GM19238 (cell line): ENCODE measurements at regions not wholly inside any gene's neighbourhood (a gene's known extent, or its start where the extent isn't known, plus 50 kb on each side); places are given as distances from the start of the nearest gene placed in this dataset.
A peak's percentile ranks its signal among the peaks of the same experiment; 100 is the strongest.

Source experiments
- DNase-seq: peaks from one replicate; pipeline ENCODE4 v3.0.0; 2011; ENCODE audit warnings: low spot score; ENCODE audit not compliant: insufficient read length

GRCh38 chr2:12400543-12400942, 316.2 kb upstream of the TRIB2 start:
- DNase-seq: no peak

GRCh38 chr2:12402440-12403139, 314.1 kb upstream of the TRIB2 start:
- DNase-seq: no peak

GRCh38 chr2:12404497-12404896, 312.2 kb upstream of the TRIB2 start:
- DNase-seq: no peak

GRCh38 chr2:12407160-12407559, 309.6 kb upstream of the TRIB2 start:
- DNase-seq: no peak

GRCh38 chr2:12412898-12413305, 303.8 kb upstream of the TRIB2 start:
- peak; percentile 4 for DNase-seq

DNA sequence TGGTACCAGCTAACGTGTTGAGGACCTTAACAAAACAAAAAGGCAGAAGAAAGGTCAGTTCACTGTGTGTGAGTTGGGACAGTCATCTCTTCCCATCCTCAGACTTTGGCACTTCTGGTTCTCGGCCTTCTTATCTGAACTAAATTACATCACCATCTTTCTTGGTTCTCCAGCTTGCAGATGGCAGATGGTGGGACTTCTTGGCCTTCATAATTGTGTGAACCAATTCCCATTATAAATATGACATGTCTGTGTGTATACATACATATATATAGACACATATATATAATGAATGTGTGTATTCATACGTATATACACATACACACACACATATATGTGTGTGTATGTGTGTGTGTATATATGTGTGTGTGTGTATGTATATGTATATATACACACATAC, 301.2 kb upstream of the TRIB2 start:
- no peak for DNase-seq

- no peak for DNase-seq
Measured at GRCh38 chr2:12416600-12416999, 300.1 kb upstream of the TRIB2 start.

DNA sequence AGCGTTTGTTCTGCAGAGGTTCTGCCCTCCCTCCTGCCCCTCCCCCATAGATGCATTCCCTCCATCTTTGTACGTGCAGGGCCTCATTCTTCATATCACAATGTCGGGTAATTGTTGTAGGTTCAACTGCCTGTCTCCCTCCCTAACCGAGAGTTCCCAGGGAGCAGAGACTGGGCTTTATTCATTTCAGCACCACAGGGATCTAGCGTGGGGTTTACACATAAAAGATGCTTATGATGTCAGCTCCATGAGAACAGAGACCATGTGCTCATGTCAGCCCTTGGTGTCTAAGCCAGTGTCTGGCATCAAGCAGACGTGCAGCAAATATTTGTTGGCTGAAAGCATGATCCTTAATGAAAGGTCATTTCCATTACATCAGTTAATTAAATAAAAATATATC, 298.9 kb upstream of the TRIB2 start:
- DNase-seq: no peak

GRCh38 chr2:12419803-12420202, 296.9 kb upstream of the TRIB2 start:
- no peak for DNase-seq

DNA sequence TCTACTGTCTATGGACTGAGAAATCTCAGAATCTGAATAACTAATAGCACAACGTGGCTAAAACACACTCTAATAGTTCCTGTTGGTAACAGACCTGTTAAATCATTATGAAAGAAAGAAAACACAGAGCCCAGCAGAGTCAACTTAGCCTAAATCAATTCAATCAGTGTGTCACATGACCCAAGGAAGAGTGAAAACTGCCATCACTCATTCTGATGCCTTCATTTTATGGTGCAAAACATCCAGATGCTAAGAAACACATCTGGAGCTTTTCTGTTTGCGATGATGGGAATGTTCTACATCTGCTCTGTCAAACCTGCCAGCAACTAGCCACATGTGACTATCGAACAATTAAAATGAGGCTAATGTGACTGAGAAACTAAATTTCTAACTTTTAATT, 295.7 kb upstream of the TRIB2 start:
- no peak for DNase-seq

DNA sequence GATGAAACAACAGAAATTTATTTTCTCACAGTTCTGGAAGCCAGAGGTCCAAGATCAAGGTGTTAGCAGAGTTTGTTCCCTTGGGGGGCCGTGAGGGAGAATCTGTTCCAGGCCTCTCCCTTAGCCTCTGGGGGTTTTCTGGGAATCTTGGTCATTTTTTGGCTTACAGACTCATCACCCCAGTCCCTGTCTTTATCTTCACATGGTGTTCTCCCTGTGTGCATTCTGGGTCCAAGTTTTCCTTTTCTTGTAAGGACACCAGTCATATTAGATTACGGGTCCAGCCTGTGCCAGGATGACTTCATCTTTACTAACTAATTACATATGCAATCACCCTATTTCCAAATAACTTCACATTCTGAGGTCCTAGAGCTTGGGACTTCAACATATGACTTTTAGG, 292.5 kb upstream of the TRIB2 start:
- DNase-seq: no peak

DNA sequence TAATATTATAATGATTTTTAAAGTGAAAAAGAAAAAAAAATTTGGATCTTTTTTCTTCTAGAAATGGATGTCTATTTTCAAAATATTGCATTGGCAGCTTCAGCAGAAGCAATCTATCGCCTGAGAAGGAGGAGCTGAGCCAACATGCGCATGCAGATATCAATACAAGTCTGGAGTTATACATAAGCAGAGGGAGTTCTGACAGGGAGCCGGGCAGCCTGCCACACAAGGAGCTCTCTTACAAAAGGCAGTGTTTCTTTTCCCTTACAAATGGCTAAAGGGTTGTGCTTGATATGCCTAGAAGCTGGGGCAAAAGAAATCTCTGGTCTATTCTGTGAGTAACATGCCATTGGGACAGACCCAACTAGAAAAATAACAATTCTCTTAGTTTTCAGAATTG, 291.9 kb upstream of the TRIB2 start:
- no peak for DNase-seq

DNA sequence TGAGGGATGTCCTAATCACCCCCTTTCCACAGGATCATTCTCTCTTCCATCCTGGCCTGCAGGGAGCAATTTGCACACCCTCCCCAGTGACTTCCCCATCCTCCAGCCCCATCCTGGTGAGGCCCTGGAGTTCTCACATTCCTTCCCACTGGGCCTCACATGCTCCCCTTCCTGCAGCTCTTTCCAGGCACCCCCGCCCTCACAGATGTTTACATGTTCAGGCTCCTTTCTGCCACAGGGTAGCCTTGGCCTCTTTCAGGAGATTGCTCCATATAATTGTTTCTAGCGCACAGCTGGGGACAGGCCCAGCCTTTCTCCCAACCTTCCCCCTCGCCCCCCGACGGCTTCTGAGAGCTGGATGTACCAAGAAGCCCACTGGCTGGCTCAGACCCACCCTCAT, 288.4 kb upstream of the TRIB2 start:
- DNase-seq: no peak

DNA sequence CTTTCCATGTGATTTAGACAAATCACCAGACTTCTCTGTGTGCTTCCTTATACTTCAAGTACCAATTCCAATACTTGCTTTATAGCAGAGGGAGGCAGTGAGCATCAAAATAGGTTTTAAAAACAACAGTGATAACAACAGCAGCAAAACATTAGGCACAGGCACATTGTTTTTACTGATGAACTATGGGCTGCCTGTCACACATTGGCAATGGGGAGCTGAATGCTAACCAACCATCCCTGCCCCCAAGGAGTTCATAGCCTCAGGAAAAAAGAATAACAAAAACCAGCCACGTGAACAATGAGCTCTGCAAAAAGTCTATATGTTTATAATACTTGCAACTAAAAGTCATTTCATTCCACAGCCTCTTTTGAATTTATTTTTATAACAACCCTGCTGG, 287.9 kb upstream of the TRIB2 start:
- no peak for DNase-seq

- no peak for DNase-seq
Measured at GRCh38 chr2:12429779-12430406, 286.8 kb upstream of the TRIB2 start.

DNA sequence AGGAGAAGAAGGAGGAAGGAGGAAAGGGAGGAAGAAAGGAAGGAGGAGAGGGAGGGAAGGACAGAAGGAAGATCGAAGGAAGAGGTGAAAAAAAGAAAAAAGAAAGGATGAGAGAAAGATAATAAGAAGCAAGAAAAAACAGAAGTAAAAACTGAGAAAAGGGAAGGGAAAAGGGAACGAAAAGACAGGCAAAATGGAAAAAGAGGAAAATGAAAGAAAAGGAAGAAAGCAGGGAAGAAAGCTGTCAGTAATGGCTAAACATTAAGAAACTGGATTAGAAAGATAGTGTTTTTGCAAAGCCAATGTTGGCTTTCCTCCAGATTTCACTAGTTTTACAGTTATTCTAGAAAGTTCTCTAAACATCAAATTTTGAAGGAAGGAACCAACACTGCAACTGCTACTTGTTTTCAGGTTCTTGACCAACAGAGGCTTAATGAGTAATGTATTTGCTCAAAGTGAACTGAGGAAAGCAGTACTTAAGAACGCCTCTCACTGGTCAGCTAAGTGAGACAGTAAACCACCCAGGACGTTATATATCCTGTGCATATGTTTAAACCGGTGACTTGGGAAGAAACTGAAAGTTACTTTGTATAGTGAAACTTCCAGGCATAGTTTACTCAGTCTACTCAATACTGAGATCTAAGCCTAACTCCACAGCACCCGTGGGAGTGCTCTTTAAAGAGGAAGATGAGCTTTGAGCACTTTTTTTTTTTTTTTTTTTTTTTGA, 286.2 kb upstream of the TRIB2 start:
- DNase-seq: peak; percentile 34

DNA sequence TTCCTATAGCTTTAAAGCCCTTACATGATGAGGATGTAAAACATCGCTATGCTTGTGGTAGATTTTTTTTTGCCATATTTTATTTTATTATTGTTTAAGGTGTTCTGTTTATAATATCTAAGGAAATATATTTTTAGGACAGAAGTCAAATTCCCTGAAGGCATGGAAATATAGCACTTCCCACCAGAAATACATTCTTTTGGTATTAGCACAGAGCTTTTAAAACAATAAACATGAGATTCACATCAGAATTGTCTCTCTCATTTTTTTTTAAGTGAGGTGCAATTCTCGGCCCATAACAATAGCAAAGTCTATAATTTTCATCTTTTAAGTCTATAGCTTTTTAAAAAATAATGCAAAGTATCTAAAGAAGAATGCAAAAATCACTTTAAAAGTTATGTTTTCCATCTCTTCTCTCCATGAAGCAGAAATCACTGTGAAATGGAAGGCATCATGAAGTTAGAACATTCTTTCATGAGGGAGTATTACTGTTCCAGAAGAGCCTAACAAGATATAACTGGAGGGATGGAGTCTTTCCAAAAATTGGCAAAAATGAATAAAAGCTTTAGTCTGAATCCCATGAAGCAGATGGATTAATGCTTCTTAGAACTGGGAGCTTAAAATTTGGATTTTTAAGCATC, 283.6 kb upstream of the TRIB2 start:
- no peak for DNase-seq

DNA sequence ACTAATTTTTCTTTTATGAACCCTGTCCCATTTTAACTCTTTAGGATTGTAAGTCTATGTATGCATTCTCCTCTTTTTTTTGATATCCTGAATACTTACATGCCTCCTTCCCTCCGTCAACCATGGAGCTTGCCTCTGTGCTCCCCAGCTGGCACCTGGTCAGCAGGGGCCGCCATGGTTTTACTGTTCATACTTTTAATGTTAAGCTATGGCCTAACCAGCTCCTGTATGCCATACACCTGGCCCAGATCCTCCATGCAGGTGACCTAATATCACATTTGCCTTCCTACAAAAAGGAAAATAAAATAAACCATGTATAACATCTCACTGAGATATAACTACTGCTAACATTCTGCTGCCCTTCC, 283.1 kb upstream of the TRIB2 start:
- no peak for DNase-seq

DNA sequence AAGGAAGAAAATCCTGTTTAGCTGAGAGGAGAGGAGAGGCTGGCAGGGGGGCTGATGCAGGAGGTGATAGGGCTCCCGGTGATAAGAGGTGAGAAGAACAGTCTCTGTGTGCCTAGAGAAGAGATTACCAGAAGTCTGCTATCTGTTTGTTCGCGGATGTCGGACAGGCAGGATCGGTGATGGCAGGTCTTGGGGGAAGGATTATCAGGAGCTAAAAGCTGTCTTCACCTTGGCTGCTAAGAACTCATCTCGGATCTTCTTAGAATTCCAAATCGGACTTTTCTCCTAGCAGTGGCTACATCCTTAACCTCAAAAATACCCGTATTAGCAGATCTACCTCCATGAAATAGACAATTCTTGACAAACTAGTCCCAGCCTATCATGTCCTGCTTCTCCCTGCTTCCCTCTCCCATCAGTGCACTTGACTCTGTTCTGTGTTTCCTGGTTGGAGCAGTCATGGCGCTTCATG, 282.1 kb upstream of the TRIB2 start:
- DNase-seq: no peak

DNA sequence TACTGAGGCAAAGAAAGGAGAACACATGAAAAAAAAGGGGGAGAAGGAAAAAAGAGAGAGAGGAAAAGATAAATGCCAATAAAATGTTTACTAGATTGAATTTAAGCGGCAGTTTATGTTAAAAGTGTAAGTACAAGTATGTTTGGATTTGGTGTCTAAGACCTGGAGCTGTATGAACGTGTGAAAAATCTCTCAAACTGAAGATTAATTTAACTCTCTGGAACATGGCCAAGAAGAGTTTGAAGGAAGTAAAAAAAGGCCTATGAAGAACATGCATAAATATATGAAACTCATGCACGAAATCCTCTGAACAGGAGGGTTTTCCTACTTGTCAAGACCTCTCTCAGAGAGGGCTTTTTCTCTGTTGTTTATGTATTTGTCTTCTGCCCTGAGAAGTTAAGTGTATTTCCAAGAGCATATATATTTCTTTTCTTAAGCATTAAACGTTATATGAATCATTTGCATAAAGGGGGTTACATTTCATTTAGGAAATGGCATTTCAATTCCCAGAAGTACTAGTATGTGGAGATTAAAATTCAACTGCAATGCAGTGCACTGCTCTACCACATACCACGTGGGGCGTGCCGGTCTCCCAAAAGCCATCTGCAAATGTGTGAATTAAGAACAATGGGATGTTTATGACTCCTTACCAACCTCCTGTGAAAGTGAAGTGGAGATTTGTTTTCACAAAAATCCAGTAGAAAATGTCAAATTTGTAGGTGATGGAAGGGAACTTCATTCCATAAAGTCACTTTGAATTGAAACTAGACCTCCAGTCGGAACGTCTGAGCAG, 281.1 kb upstream of the TRIB2 start:
- DNase-seq: no peak

DNA sequence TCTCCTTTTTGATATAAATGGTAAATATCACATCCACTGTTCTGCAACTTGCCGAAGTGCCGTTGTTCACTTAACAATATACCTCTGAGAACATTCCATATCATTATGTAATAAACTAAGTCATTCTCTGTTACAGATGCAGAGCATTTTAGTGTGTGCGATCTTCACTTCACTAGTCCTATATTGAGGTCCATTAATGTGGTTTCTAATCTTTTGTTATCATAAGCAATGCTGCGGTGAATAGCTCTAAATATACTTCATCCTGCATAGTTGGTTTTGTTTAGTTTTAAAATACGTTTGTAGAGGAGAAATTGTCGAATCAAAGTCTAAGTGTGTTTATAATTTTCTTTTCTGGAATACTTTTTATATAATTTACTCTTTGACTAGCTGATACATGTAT, 280.3 kb upstream of the TRIB2 start:
- no peak for DNase-seq
